Fibroblast of the aortic adventitia (primary cell): ENCODE measurements at regions not wholly inside any gene's neighbourhood (a gene's known extent, or its start where the extent isn't known, plus 50 kb on each side); places are given as distances from the start of the nearest gene placed in this dataset.

ENCODE experiments used
- DNase-seq: peaks from one replicate; pipeline ENCODE4 v3.0.0-alpha.2; 2010; ENCODE audit warnings: low read depth
- H3K4me3 ChIP-seq: 2 replicates; pipeline ENCODE4 v1.5.1; 2011; ENCODE audit warnings: low read depth, mild to moderate bottlenecking, control low read depth, low read length, moderate library complexity
- TF ChIP-seq, protein P1 (sequence below): IDR thresholded peaks from 2 replicates; pipeline ENCODE4 v1.5.1; 2011; ENCODE audit warnings: mild to moderate bottlenecking, low read length, control low read depth, inconsistent platforms; ENCODE audit not compliant: insufficient read depth

- DNase-seq: no peak
Observed at GRCh38 chr4:141309874-141310273, 89.2 kb downstream of the ZNF330 start.

DNA sequence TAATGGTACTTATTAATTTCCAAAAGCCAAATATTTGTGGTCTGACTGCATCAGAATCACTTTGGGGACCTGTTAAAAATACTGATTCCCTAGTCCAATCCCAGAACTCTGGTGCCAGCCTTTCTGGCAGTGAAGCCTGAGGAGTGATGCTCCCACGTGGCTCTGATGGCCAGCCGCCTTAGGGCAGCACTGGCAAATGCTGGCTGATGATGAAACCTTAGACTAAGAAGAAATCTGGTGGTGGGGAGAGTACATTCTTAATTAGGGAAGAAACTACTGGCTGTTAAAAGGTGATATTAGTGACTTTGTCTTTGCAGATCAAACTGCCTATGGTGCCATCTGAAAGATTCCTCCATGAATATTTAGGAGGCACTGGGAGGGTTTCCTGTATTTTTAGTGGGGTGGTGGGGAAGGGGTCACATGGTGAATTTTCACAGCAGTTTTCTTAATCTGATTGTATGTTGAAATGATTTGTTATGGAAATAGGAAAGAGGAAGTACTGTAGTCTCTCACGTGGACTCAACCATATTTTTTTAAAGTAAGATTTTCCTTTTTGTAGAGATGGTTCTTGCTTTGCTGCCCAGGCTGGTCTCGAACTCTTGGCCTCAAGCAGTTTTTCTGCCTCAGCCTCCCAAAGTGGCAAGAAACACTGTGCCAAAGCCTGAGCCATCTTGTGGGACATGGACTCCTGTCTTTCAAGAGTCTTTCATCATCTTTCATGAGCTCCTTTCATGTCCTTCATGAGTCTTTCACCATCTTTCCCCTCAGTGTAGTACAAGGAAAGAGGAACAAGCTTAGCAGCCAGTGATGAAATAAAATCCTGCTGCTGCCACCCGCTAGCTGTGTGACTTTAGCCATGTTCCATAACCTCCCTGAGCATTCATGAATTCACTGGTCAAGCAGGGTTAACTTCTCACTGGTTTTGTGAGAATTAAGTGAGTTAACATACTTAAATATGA is 90.8 kb downstream of the ZNF330 start:
- DNase-seq: no peak
- TF ChIP-seq, protein P1, sequence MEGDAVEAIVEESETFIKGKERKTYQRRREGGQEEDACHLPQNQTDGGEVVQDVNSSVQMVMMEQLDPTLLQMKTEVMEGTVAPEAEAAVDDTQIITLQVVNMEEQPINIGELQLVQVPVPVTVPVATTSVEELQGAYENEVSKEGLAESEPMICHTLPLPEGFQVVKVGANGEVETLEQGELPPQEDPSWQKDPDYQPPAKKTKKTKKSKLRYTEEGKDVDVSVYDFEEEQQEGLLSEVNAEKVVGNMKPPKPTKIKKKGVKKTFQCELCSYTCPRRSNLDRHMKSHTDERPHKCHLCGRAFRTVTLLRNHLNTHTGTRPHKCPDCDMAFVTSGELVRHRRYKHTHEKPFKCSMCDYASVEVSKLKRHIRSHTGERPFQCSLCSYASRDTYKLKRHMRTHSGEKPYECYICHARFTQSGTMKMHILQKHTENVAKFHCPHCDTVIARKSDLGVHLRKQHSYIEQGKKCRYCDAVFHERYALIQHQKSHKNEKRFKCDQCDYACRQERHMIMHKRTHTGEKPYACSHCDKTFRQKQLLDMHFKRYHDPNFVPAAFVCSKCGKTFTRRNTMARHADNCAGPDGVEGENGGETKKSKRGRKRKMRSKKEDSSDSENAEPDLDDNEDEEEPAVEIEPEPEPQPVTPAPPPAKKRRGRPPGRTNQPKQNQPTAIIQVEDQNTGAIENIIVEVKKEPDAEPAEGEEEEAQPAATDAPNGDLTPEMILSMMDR: no peak

More at GRCh38 chr4:141309874-141310273, 89.2 kb downstream of the ZNF330 start:
- H3K4me3 ChIP-seq: no peak overlapping the region
- TF ChIP-seq, protein P1: no peak

GRCh38 chr4:141314627-141315026 is 93.9 kb downstream of the ZNF330 start:
- no peak overlapping the region for H3K4me3 ChIP-seq
- DNase-seq: no peak
- TF ChIP-seq, protein P1: no peak

More for the DNA sequence above, 90.8 kb downstream of the ZNF330 start:
- no peak overlapping the region for H3K4me3 ChIP-seq

DNA sequence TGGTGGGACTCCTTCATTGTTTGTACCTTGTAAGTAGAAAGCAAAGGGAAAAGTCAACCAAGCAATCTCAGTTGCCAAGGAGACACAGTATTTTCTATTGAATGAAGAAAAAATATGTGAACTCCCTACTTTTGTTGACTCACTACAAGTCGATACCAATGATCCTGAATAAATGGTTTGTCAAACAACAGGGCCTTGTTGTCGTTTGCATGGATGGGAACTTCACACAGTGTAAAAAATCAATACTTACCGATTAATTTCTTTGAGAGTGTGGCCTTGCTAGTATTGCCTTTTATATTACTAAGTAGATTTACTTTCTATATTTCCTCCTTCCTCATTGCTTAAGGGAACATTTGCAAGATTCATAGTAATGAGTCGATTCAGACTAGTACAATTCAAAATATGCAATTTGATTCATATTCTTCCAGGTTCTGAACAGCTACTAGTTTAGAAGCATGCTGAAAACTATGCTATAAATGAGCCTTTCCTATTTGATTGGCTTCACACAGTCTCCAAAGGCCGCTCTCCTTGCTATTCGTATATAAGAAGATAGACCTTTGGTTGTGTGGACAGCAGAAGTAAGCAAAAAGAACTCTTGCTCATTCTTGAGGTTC is 108.0 kb downstream of the ZNF330 start:
- no peak for DNase-seq
- no peak overlapping the region for H3K4me3 ChIP-seq
- TF ChIP-seq, protein P1: no peak

DNA sequence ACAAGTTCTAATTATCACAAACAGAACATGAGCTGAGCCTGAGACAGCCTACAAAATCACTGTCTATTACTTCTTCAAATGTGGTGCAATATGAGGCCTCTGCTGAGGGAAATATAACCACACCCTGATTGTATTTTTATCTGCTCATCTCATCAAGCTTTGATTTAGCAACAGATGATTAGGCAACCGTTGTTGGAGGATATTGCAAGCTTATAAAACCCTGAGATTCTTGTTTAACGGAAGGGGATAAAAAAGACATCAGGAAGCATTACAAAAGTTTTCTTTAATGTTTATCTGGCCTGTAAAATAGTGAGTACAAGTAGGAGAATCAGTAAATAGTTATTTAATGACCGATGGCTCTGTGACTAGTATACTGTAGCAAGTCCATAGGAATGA is 108.5 kb downstream of the ZNF330 start:
- TF ChIP-seq, protein P1: no peak

GRCh38 chr4:141330616-141331015 is 109.9 kb downstream of the ZNF330 start:
- TF ChIP-seq, protein P1: no peak
- H3K4me3 ChIP-seq: no peak overlapping the region
- DNase-seq: no peak

More for the DNA sequence above, 108.5 kb downstream of the ZNF330 start:
- peak; percentile 68 for DNase-seq
- H3K4me3 ChIP-seq: no peak overlapping the region
